Endothelial cell of umbilical vein (primary cell): ENCODE measurements at regions not wholly inside any gene's neighbourhood (a gene's known extent, or its start where the extent isn't known, plus 50 kb on each side); places are given as distances from the start of the nearest gene placed in this dataset.

Experiments used
- BruUV-seq: library from RNA; stranded (reverse); fragments of 400-500 nt; replicated peaks from 2 replicates; lab custom pipeline; 2021; lab: Mats Ljungman, UMichigan
- CTCF ChIA-PET: fragments of 300-600, 350-600 bp; sonication (Branson Sonifier 250); formaldehyde crosslinking; loops from one replicate; lab custom pipeline; 2021; ENCODE audit warnings: antibody characterized with exemption, inconsistent platforms; lab: Charles Lee
- POLR2A ChIA-PET: fragments of 300-600, 350-600 bp; sonication (Branson Sonifier 250); formaldehyde crosslinking; loops from one replicate; lab custom pipeline; 2021; ENCODE audit warnings: antibody characterized with exemption, inconsistent platforms; lab: Charles Lee
- DNase-seq: peaks from one replicate; pipeline ENCODE4 v3.0.0-alpha.2; 2011; ENCODE audit warnings: low read depth, low spot score
- FAIRE-seq: peaks from 2 replicates; lab custom pipeline; 2011; peaks lifted over from hg19 to GRCh38; lab: Jason Lieb, UNC
- H2AFZ ChIP-seq: 2 replicates; pipeline ENCODE4 v1.6.0; 2012; ENCODE audit warnings: low read depth, low read length, control low read depth, inconsistent platforms
- H3K27ac ChIP-seq: 2 replicates; pipeline ENCODE4 v1.5.1; 2011; ENCODE audit warnings: low read depth, mild to moderate bottlenecking, control low read depth, low read length, moderate library complexity; ENCODE audit not compliant: insufficient read depth
- H3K27me3 ChIP-seq, 2 experiments: 2 replicates each; pipeline versions ENCODE4 v1.6.0 to v1.6.1; 2011; ENCODE audit warnings: low read length in 2 of 2, mixed read lengths in 1 of 2; ENCODE audit not compliant: control insufficient read depth in 2 of 2, insufficient read depth in 2 of 2
- H3K36me3 ChIP-seq, 2 experiments: 2 replicates in 1 of 2; 3 replicates in 1 of 2; pipeline ENCODE4 v1.5.1; 2011; ENCODE audit warnings: low read length in 2 of 2, mild to moderate bottlenecking in 1 of 2, moderate library complexity in 1 of 2; ENCODE audit not compliant: control insufficient read depth in 2 of 2, insufficient read depth in 2 of 2; ENCODE audit errors: extremely low read depth in 1 of 2
- H3K4me1 ChIP-seq: 3 replicates; pipeline ENCODE4 v1.5.1; 2011; ENCODE audit warnings: mild to moderate bottlenecking, low read length; ENCODE audit not compliant: control insufficient read depth, insufficient read depth; ENCODE audit errors: extremely low read depth
- H3K4me2 ChIP-seq: 2 replicates; pipeline ENCODE4 v1.6.1; 2011; ENCODE audit warnings: low read length, control low read depth, mixed read lengths; ENCODE audit not compliant: insufficient read depth
- H3K4me3 ChIP-seq, 3 experiments: fragments of 200-600 bp in 1 of 3; sonication (generic), shearing (Covaris generic) in 1 of 3; replicated peaks in 1 of 3; 2 replicates each; pipeline ENCODE4 v1.5.1; 2011 to 2016; ENCODE audit warnings: control low read depth in 3 of 3, low read length in 3 of 3, mild to moderate bottlenecking in 2 of 3, inconsistent platforms in 1 of 3, low read depth in 1 of 3, moderate library complexity in 1 of 3; ENCODE audit not compliant: insufficient read depth in 1 of 3
- H3K79me2 ChIP-seq: 2 replicates; pipeline ENCODE4 v1.6.0; 2012; ENCODE audit warnings: low read length, inconsistent platforms; ENCODE audit not compliant: control insufficient read depth, insufficient read depth
- H3K9ac ChIP-seq: replicated peaks from 2 replicates; pipeline ENCODE3; 2011; ENCODE audit warnings: low read length, control low read depth; ENCODE audit not compliant: insufficient read depth; ENCODE audit errors: extremely low read depth
- H3K9me1 ChIP-seq: replicated peaks from 3 replicates; pipeline ENCODE4 v1.6.0; 2011; ENCODE audit warnings: mild to moderate bottlenecking, low read length; ENCODE audit not compliant: control insufficient read depth, insufficient read depth; ENCODE audit errors: extremely low read depth
- H3K9me3 ChIP-seq: replicated peaks from 2 replicates; pipeline ENCODE4 v1.5.1; 2012; ENCODE audit warnings: low read length, inconsistent platforms; ENCODE audit not compliant: control insufficient read depth, insufficient read depth
- H4K20me1 ChIP-seq: replicated peaks from 2 replicates; pipeline ENCODE3; 2011; ENCODE audit warnings: mild to moderate bottlenecking, low read length; ENCODE audit not compliant: control insufficient read depth, insufficient read depth; ENCODE audit errors: extremely low read depth
- CTCF ChIP-seq, 2 donors: IDR thresholded peaks; 1 replicate in 1 of 2; 2 replicates in 1 of 2; pipeline ENCODE4 v1.5.1; 2011; ENCODE audit warnings: low read length in 2 of 2, mild to moderate bottlenecking in 2 of 2, moderate library complexity in 2 of 2, control low read depth in 1 of 2, inconsistent platforms in 1 of 2, low read depth in 1 of 2; ENCODE audit not compliant: insufficient read depth in 1 of 2; ENCODE audit errors: extremely low read depth in 1 of 2
- EZH2 ChIP-seq: IDR thresholded peaks from 2 replicates; pipeline ENCODE4 v1.6.1; 2012; ENCODE audit warnings: borderline replicate concordance, low read depth, mild to moderate bottlenecking, moderate library complexity, low read length, inconsistent platforms; ENCODE audit not compliant: severe bottlenecking
- FOS ChIP-seq: IDR thresholded peaks from 2 replicates; pipeline ENCODE4 v1.6.1; 2011; ENCODE audit warnings: mild to moderate bottlenecking, low read length, moderate library complexity, borderline replicate concordance; ENCODE audit not compliant: insufficient read depth
- GATA2 ChIP-seq: IDR thresholded peaks from 2 replicates; pipeline ENCODE4 v1.7.0; 2011; ENCODE audit warnings: low read depth, mild to moderate bottlenecking, moderate library complexity, mixed read lengths, low read length; ENCODE audit not compliant: insufficient read length, insufficient read depth
- JUN ChIP-seq: IDR thresholded peaks from 2 replicates; pipeline ENCODE4 v1.6.1; 2011; ENCODE audit warnings: borderline replicate concordance, low read depth; ENCODE audit not compliant: insufficient read length, insufficient read depth
- MAX ChIP-seq: IDR thresholded peaks from 2 replicates; pipeline ENCODE4 v1.6.1; 2011; ENCODE audit not compliant: insufficient read depth, insufficient read length
- MYC ChIP-seq: IDR thresholded peaks from one replicate; pipeline ENCODE4 v1.6.1; 2011; ENCODE audit warnings: mild to moderate bottlenecking, low read depth, low read length
- POLR2A ChIP-seq: IDR thresholded peaks from 2 replicates; pipeline ENCODE4 v1.6.1; 2012; ENCODE audit warnings: low read depth, mild to moderate bottlenecking, control low read depth, low read length
- POLR2AphosphoS5 ChIP-seq: IDR thresholded peaks from 2 replicates; pipeline ENCODE4 v1.6.1; 2012; ENCODE audit warnings: low read depth, mild to moderate bottlenecking, control low read depth, low read length, moderate library complexity; ENCODE audit not compliant: insufficient read depth
- dilution Hi-C: fragments of 300-500 bp; cut with MboI; formaldehyde crosslinking; loops from one replicate; pipeline ENCODE4 v1.15.0; 2019; ENCODE audit warnings: low sequenced_read_pairs; ENCODE audit not compliant: extremely low pct_ligation_motif_present
- intact Hi-C: fragments of 100-400 bp; cut with micrococcal nuclease; formaldehyde crosslinking; loops from one replicate; pipeline ENCODE4 v1.10.0; 2022

GRCh38 chr3:18007980-18008379, 265.5 kb upstream of the TBC1D5 start:
- no peak for DNase-seq
- no peaks in the 10 kb centered on the region for H3K9me3 ChIP-seq
- H3K36me3 ChIP-seq = no peaks in the 10 kb centered on the region
- intact Hi-C loops = no loop called here
- H4K20me1 ChIP-seq = no peaks in the 10 kb centered on the region
- H3K27ac ChIP-seq = no peak overlapping the region
- no peak overlapping the region for H3K9ac ChIP-seq
- H3K79me2 ChIP-seq = no peaks in the 10 kb centered on the region
- no peaks in the 10 kb centered on the region for H3K9me1 ChIP-seq
- no peak overlapping the region for H3K4me2 ChIP-seq
- no peaks in the 10 kb centered on the region for H3K27me3 ChIP-seq
- no TSS peak for BruUV-seq
- H2AFZ ChIP-seq = no peak overlapping the region
- dilution Hi-C loops = no loop called here
- ChIA-PET CTCF (no interaction called here), POLR2A (no interaction called here)
- FAIRE-seq = no peak
- H3K4me1 ChIP-seq = no peaks in the 10 kb centered on the region
- no peak overlapping the region for H3K4me3 ChIP-seq
- TF ChIP-seq MAX (no peak), EZH2 (no peak), MYC (no peak), JUN (no peak), GATA2 (no peak), POLR2AphosphoS5 (no peak), CTCF (IDR thresholded peaks at IDR 0.05; ENCODE audit: extremely low read depth in 1 of 2, insufficient read depth in 1 of 2, low read depth in 1 of 2, low read length in 2 of 2) (no peak), FOS (no peak), POLR2A (no peak)
